Naive thymus-derived CD4-positive, alpha-beta T cell (primary cell): ENCODE measurements at regions not wholly inside any gene's neighbourhood (a gene's known extent, or its start where the extent isn't known, plus 50 kb on each side); places are given as distances from the start of the nearest gene placed in this dataset.

Experiments
- ATAC-seq: fragments of 150-1000 bp; cut with Tn5 transposase; 2 replicates; pipeline ENCODE4 v1.10.0; 2021; ENCODE audit warnings: mild to moderate bottlenecking, moderate library complexity
- CTCF ChIA-PET: fragments of 350-600 bp; sonication (Branson Sonifier 250); formaldehyde crosslinking; loops from one replicate; lab custom pipeline; 2021; ENCODE audit warnings: antibody characterized with exemption; lab: Charles Lee
- POLR2A ChIA-PET: fragments of 350-600 bp; sonication (Branson Sonifier 250); formaldehyde crosslinking; loops from one replicate; lab custom pipeline; 2021; ENCODE audit warnings: antibody characterized with exemption, inconsistent platforms; lab: Charles Lee
- DNase-seq, 9 donors: peaks; one replicate each; pipeline versions ENCODE4 v3.0.0 to v3.0.0-alpha.2; 2020 to 2022; ENCODE audit warnings: mixed read lengths in 1 of 9
- H3K27ac ChIP-seq: one replicate; pipeline ENCODE4 v1.7.0; 2013; ENCODE audit warnings: mild to moderate bottlenecking, low read depth, low read length, moderate library complexity
- H3K27me3 ChIP-seq, 2 donors: one replicate each; pipeline ENCODE4 v1.7.0; 2013; ENCODE audit warnings: low read length in 2 of 2, mild to moderate bottlenecking in 2 of 2, moderate library complexity in 2 of 2; ENCODE audit not compliant: control insufficient read depth in 2 of 2, insufficient read depth in 2 of 2
- H3K36me3 ChIP-seq, 3 experiments: 1 replicate in 2 of 3; 2 replicates in 1 of 3; pipeline ENCODE4 v1.7.0; 2013; ENCODE audit warnings: low read length in 3 of 3, mild to moderate bottlenecking in 3 of 3, moderate library complexity in 1 of 3; ENCODE audit not compliant: insufficient read depth in 3 of 3, control insufficient read depth in 2 of 3
- H3K4me1 ChIP-seq, 2 donors: one replicate each; pipeline ENCODE4 v1.7.0; 2013; ENCODE audit warnings: low read length in 2 of 2, mild to moderate bottlenecking in 2 of 2, moderate library complexity in 1 of 2; ENCODE audit not compliant: control insufficient read depth in 2 of 2, insufficient read depth in 2 of 2
- H3K4me3 ChIP-seq: 2 replicates; pipeline ENCODE4 v1.7.0; 2013; ENCODE audit warnings: mild to moderate bottlenecking, low read length
- H3K9me3 ChIP-seq, 3 experiments: 1 replicate in 2 of 3; 2 replicates in 1 of 3; pipeline ENCODE4 v1.7.0; 2013; ENCODE audit warnings: low read length in 3 of 3; ENCODE audit not compliant: control insufficient read depth in 2 of 3
- H3K27ac Mint-ChIP-seq, 9 donors: one replicate each; pipeline ENCODE4 v1.8.0; 2020 to 2022; ENCODE audit warnings: mixed read lengths in 9 of 9, mild to moderate bottlenecking in 8 of 9, moderate library complexity in 5 of 9, inconsistent platforms in 2 of 9
- H3K27me3 Mint-ChIP-seq, 5 donors: one replicate each; pipeline ENCODE4 v1.8.0; 2021 to 2022; ENCODE audit warnings: mixed read lengths in 5 of 5, mild to moderate bottlenecking in 1 of 5
- H3K36me3 Mint-ChIP-seq, 5 donors: one replicate each; pipeline ENCODE4 v1.8.0; 2020 to 2022; ENCODE audit warnings: mixed read lengths in 5 of 5, mild to moderate bottlenecking in 3 of 5, inconsistent platforms in 1 of 5
- H3K4me1 Mint-ChIP-seq, 7 donors: one replicate each; pipeline ENCODE4 v1.8.0; 2020 to 2022; ENCODE audit warnings: mixed read lengths in 7 of 7, mild to moderate bottlenecking in 3 of 7, inconsistent platforms in 1 of 7
- H3K4me3 Mint-ChIP-seq, 10 donors: one replicate each; pipeline ENCODE4 v1.8.0; 2020 to 2022; ENCODE audit warnings: mild to moderate bottlenecking in 10 of 10, mixed read lengths in 10 of 10, moderate library complexity in 6 of 10, inconsistent platforms in 2 of 10
- H3K9me3 Mint-ChIP-seq, 11 donors: one replicate each; pipeline ENCODE4 v1.8.0; 2020 to 2022; ENCODE audit warnings: mixed read lengths in 11 of 11, mild to moderate bottlenecking in 4 of 11, inconsistent platforms in 1 of 11, moderate library complexity in 1 of 11
- intact Hi-C, 2 donors: fragments of 100-400 bp; cut with micrococcal nuclease; formaldehyde crosslinking; loops; one replicate each; pipeline ENCODE4 v1.15.1; 2023

- intact Hi-C loops: no loop called here
- CTCF ChIA-PET: no interaction called here
- Mint-ChIP-seq H3K27ac (no peak overlapping the region), H3K9me3 (peaks cover 0 to 14% (median 3%) of the 10 kb centered on the region in 11 donors), H3K27me3 (no peaks in the 10 kb centered on the region), H3K4me1 (no peaks in the 10 kb centered on the region), H3K4me3 (no peak overlapping the region), H3K36me3 (no peaks in the 10 kb centered on the region)
- no peaks in the 10 kb centered on the region for H3K27me3 ChIP-seq
- DNase-seq (no peak), ATAC-seq (no peak)
- H3K27ac ChIP-seq: no peak overlapping the region
- H3K4me3 ChIP-seq: no peak overlapping the region
- H3K4me1 ChIP-seq: no peaks in the 10 kb centered on the region
- no peaks in the 10 kb centered on the region for H3K36me3 ChIP-seq
- POLR2A ChIA-PET: no interaction called here
- peaks cover 0 to 4% (median 0%) of the 10 kb centered on the region in 3 experiments for H3K9me3 ChIP-seq
Measured at GRCh38 chr4:126995235-126995634, 637.5 kb upstream of the INTU start.

GRCh38 chr4:127000110-127000509 is 632.6 kb upstream of the INTU start:
- H3K4me1 ChIP-seq: no peaks in the 10 kb centered on the region
- Mint-ChIP-seq H3K4me3 (no peak overlapping the region), H3K27ac (no peak overlapping the region), H3K36me3 (no peaks in the 10 kb centered on the region), H3K4me1 (no peaks in the 10 kb centered on the region), H3K9me3 (peaks cover 0 to 22% (median 2%) of the 10 kb centered on the region in 11 donors), H3K27me3 (no peaks in the 10 kb centered on the region)
- POLR2A ChIA-PET: no interaction called here
- intact Hi-C loops: no loop called here
- DNase-seq (no peak), ATAC-seq (no peak)
- CTCF ChIA-PET: no interaction called here
- H3K4me3 ChIP-seq: no peak overlapping the region
- no peaks in the 10 kb centered on the region for H3K36me3 ChIP-seq
- H3K27me3 ChIP-seq: no peaks in the 10 kb centered on the region
- H3K27ac ChIP-seq: no peak overlapping the region
- H3K9me3 ChIP-seq: no peaks in the 10 kb centered on the region

- Mint-ChIP-seq H3K27ac (no peak overlapping the region), H3K4me1 (peaks cover 0 to 2% (median 0%) of the 10 kb centered on the region in 7 donors), H3K9me3 (peaks cover 0 to 24% (median 1%) of the 10 kb centered on the region in 11 donors), H3K36me3 (no peaks in the 10 kb centered on the region), H3K4me3 (no peak overlapping the region), H3K27me3 (no peaks in the 10 kb centered on the region)
- CTCF ChIA-PET: no interaction called here
- POLR2A ChIA-PET: no interaction called here
- no peaks in the 10 kb centered on the region for H3K4me1 ChIP-seq
- H3K27me3 ChIP-seq: no peaks in the 10 kb centered on the region
- intact Hi-C loops: no loop called here
- no peak for DNase-seq
- H3K9me3 ChIP-seq: no peaks in the 10 kb centered on the region
- no peak overlapping the region for H3K27ac ChIP-seq
- no peaks in the 10 kb centered on the region for H3K36me3 ChIP-seq
- H3K4me3 ChIP-seq: no peak overlapping the region
- ATAC-seq: no peak
Measured at GRCh38 chr4:127000846-127001245, 631.9 kb upstream of the INTU start.

GRCh38 chr4:127001933-127002332 is 630.8 kb upstream of the INTU start:
- no peaks in the 10 kb centered on the region for H3K27me3 Mint-ChIP-seq
- no peaks in the 10 kb centered on the region for H3K36me3 ChIP-seq
- H3K9me3 ChIP-seq: no peaks in the 10 kb centered on the region
- no peaks in the 10 kb centered on the region for H3K36me3 Mint-ChIP-seq
- H3K4me3 Mint-ChIP-seq: no peak overlapping the region
- no peaks in the 10 kb centered on the region for H3K27me3 ChIP-seq
- POLR2A ChIA-PET: no interaction called here
- H3K27ac ChIP-seq: no peak overlapping the region
- no peaks in the 10 kb centered on the region for H3K4me1 ChIP-seq
- peaks cover 0 to 2% (median 0%) of the 10 kb centered on the region in 7 donors for H3K4me1 Mint-ChIP-seq
- intact Hi-C loops: no loop called here
- ATAC-seq: no peak
- peaks cover 0 to 24% (median 1%) of the 10 kb centered on the region in 11 donors for H3K9me3 Mint-ChIP-seq
- H3K27ac Mint-ChIP-seq: no peak overlapping the region
- H3K4me3 ChIP-seq: no peak overlapping the region
- no peak for DNase-seq
- CTCF ChIA-PET: no interaction called here

GRCh38 chr4:127006446-127006877 is 626.3 kb upstream of the INTU start:
- H3K27ac Mint-ChIP-seq: no peak overlapping the region
- DNase-seq (no peak), ATAC-seq (no peak)
- CTCF ChIA-PET: no interaction called here
- Histone ChIP-seq H3K9me3 (no peaks in the 10 kb centered on the region), H3K4me1 (no peaks in the 10 kb centered on the region), H3K27me3 (no peaks in the 10 kb centered on the region), H3K27ac (no peak overlapping the region), H3K36me3 (no peaks in the 10 kb centered on the region), H3K4me3 (no peak overlapping the region)
- intact Hi-C loops: no loop called here
- peaks cover 0 to 25% (median 3%) of the 10 kb centered on the region in 11 donors for H3K9me3 Mint-ChIP-seq
- H3K36me3 Mint-ChIP-seq: no peaks in the 10 kb centered on the region
- POLR2A ChIA-PET: no interaction called here
- H3K4me1 Mint-ChIP-seq: peaks cover 0 to 2% (median 0%) of the 10 kb centered on the region in 7 donors
- H3K27me3 Mint-ChIP-seq: no peaks in the 10 kb centered on the region
- H3K4me3 Mint-ChIP-seq: no peak overlapping the region

- DNase-seq: no peak
- H3K36me3 Mint-ChIP-seq: no peaks in the 10 kb centered on the region
Measured at GRCh38 chr4:127007305-127007704, 625.5 kb upstream of the INTU start.

GRCh38 chr4:127012549-127012948 is 620.2 kb upstream of the INTU start:
- CTCF ChIA-PET: no interaction called here
- H3K4me1 ChIP-seq: no peaks in the 10 kb centered on the region

More at GRCh38 chr4:127007305-127007704, 625.5 kb upstream of the INTU start:
- Mint-ChIP-seq H3K27ac (no peak overlapping the region), H3K4me3 (no peak overlapping the region), H3K27me3 (no peaks in the 10 kb centered on the region), H3K4me1 (peaks cover 0 to 2% (median 0%) of the 10 kb centered on the region in 7 donors), H3K9me3 (peaks cover 0 to 25% (median 2%) of the 10 kb centered on the region in 11 donors)
- H3K36me3 ChIP-seq: no peaks in the 10 kb centered on the region
- CTCF ChIA-PET: no interaction called here
- H3K4me1 ChIP-seq: no peaks in the 10 kb centered on the region
- no peaks in the 10 kb centered on the region for H3K27me3 ChIP-seq
- no peak overlapping the region for H3K27ac ChIP-seq
- POLR2A ChIA-PET: no interaction called here
- intact Hi-C loops: no loop called here
- H3K9me3 ChIP-seq: no peaks in the 10 kb centered on the region
- H3K4me3 ChIP-seq: no peak overlapping the region
- no peak for ATAC-seq

More at GRCh38 chr4:127012549-127012948, 620.2 kb upstream of the INTU start:
- H3K27ac Mint-ChIP-seq: no peak overlapping the region
- DNase-seq: no peak
- Histone ChIP-seq H3K36me3 (no peaks in the 10 kb centered on the region), H3K4me3 (no peak overlapping the region), H3K9me3 (no peaks in the 10 kb centered on the region), H3K27me3 (no peaks in the 10 kb centered on the region), H3K27ac (no peak overlapping the region)
- no peaks in the 10 kb centered on the region for H3K4me1 Mint-ChIP-seq
- ATAC-seq: no peak
- no peaks in the 10 kb centered on the region for H3K27me3 Mint-ChIP-seq
- no peaks in the 10 kb centered on the region for H3K36me3 Mint-ChIP-seq
- no peak overlapping the region for H3K4me3 Mint-ChIP-seq
- intact Hi-C loops: no loop called here
- POLR2A ChIA-PET: no interaction called here
- H3K9me3 Mint-ChIP-seq: peaks cover 1 to 18% (median 4%) of the 10 kb centered on the region in 11 donors
